ENCODE measurements at regions not wholly inside any gene's neighbourhood (a gene's known extent, or its start where the extent isn't known, plus 50 kb on each side); places are given as distances from the start of the nearest gene placed in this dataset.

- TF ChIP-seq CTCF (conservative IDR thresholded peaks at IDR 0.05; ENCODE audit: low read length), result no peak
- no peak for TF ChIP-seq EZH2phosphoT487 (IDR thresholded peaks at IDR 0.05; ENCODE audit: borderline replicate concordance)
These were observed 202.9 kb downstream of the ZNF248 start for GRCh38 chr10:37654466-37654865.

Data from Loucy (cell line).